HG03060 (cell line): ENCODE measurements at regions not wholly inside any gene's neighbourhood (a gene's known extent, or its start where the extent isn't known, plus 50 kb on each side); places are given as distances from the start of the nearest gene placed in this dataset.

Experiments
- ATAC-seq: cut with Tn5 transposase; IDR thresholded peaks from one replicate; pipeline ENCODE4 v1.9.1; 2021; ENCODE audit warnings: low read depth, moderate number of reproducible peaks; ENCODE audit not compliant: unreplicated experiment

DNA sequence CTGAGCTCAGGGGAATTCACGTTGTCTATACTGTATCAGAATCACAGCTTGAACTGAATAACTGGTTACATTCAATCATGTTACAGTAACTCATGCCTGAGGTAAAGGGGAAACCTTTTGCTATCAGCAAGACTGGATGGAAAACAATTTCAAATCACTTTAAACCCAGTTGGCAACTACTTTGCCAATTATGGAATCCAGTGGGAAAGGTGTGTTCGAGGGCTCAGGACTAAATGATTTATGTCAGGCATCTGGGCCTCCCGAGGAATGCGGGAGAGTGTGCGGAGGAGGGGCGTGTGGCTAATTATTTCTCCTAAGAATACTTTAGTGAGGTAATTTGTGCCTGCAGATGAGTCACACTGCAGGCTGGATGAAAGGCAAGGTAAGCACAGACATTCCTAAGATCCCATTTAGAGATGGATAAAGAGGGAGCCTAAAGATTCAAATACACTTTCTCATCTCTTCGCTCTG, 100.1 kb downstream of the HRH4 start:
- ATAC-seq, result no peak

GRCh38 chr18:24561369-24561965, 101.0 kb downstream of the HRH4 start:
- ATAC-seq, result no peak

DNA sequence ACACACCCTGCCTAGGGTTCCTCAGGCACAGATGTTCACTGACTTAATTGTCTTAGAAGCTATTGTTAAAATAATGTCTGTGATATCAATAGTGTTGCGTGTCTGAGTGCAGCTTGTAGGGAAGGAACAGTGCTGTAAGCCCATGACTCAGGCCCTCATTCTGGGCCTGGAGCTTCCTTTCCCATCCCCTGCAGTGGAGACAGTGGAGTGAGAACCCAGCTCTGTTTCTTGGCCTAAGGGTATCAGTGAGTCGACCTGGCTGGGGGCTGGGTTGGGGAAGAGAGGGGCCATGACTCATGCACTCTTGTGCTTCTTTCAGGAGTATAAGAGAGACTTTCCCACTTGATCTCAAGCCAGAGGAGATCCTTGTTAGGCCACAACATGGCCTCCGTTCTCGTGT, 106.8 kb downstream of the HRH4 start:
- ATAC-seq, result no peak

GRCh38 chr18:24570716-24571115, 110.3 kb downstream of the HRH4 start:
- no peak for ATAC-seq

- ATAC-seq, result no peak
Observed at GRCh38 chr18:24582771-24583170, 122.3 kb downstream of the HRH4 start.

GRCh38 chr18:24584205-24584604, 123.8 kb downstream of the HRH4 start:
- ATAC-seq, result no peak

- no peak for ATAC-seq
Observed at GRCh38 chr18:24584813-24585212, 124.4 kb downstream of the HRH4 start.

DNA sequence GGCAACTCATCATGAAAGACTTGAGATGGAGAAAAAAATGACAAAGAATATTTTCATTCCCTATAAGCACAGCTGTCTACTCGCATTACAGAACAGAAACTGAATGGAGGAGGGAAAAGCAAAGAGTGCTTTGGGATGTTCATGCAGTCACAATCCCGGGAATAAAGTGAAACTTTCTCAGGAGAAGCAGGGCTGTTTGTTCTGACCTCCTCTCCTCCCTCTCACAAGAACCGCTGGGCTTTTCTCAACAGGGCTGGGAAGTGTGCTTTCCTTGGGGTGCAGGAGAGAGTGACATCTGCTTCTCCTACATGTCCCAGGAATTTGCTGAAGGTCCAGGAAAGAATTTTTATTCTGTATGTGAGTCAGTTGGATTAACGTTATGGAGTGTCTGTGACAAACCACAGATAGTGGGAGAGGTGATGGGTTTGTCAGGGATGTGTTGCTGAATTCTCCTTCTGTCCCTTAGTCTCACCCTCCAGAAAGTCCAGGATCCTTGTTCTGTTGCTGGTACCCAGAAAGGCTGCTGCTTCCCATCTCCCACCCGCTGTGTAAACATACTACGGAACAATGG, 125.6 kb downstream of the HRH4 start:
- ATAC-seq, result no peak

DNA sequence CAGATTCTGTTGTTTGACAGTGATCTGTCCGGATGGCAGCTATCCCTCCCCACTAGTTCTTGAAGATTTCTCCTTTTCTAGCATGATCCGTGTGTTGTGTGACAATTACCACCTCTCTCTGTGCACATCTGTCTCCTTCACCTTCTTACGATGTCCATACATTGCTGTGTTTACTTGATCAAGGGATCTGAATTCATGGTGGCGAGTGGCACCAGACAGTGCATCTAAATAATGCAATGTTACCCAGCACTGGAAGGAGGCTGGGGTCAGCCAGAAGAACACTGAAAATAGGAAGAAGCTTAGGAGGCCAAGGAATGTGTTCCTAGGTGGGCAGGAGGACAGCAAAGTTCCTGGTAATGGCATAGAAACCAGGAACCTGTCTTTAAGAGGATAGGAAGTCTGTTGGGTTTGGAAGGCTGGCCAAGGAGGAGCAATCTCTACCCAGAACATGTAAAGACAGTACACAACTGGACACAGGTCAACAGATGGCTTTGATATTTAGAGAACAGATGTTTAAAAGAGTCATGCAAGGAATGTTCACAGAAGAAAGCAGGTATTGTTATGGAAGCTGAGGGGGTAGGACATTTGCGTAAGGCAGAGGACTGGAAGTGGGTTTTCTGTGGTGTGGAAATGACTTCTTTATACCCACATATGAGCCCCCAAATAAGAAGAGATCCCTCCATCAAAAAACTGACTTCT, 126.4 kb downstream of the HRH4 start:
- no peak for ATAC-seq

GRCh38 chr18:24588440-24588839, 128.0 kb downstream of the HRH4 start:
- ATAC-seq, result no peak

GRCh38 chr18:24590946-24591345, 130.5 kb downstream of the HRH4 start:
- no peak for ATAC-seq

GRCh38 chr18:24593401-24593800, 133.0 kb downstream of the HRH4 start:
- ATAC-seq, result no peak

- no peak for ATAC-seq
Observed at GRCh38 chr18:24593886-24594285, 133.4 kb downstream of the HRH4 start.

- ATAC-seq, result no peak
Observed at GRCh38 chr18:24595561-24596031, 135.2 kb downstream of the HRH4 start.

DNA sequence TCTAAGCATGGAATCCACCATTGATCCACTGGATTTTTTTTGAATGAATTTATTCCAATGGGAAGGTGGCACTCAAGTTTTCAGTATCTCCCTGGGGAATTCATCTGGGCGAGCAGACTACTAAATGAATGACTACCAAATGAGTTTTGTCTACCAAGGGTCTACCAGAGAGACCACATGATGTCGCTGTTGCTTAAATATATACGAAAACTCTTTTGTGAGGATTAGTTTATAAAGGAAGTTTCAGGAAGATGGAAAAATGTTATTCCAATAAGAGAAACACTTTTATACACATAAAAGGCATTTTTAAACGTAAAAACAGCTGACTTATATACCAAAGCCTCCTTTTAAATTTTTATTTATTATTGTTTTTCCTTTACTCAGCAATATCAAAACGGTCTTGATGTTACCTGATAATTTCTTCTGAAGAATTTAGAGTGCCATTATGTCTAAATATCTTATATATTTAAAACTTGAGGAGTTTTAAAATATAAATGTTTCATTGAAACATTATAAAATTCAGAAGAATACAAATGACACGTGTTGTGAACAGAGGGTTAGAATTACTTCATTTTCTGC, 139.7 kb downstream of the HRH4 start:
- no peak for ATAC-seq

DNA sequence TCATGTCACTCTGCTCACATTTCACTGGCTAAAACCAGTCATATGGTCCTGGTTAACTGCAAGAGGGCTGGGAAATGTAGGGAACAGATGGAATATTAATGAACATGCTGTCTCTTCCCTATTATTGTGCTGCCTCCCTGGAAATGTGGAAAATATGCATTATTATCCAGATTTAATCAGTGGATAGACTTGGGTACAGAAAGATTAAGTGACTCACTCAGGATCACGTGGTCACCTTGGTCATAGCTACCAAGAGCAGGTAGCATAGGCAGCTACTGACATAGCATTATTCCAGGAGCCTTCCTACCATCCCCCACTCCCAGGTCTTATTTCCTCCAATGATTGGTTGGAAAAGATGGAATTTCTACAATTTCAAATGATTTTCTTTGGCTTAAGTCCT, 141.1 kb downstream of the HRH4 start:
- no peak for ATAC-seq

GRCh38 chr18:24602201-24602600, 141.8 kb downstream of the HRH4 start:
- ATAC-seq, result no peak

DNA sequence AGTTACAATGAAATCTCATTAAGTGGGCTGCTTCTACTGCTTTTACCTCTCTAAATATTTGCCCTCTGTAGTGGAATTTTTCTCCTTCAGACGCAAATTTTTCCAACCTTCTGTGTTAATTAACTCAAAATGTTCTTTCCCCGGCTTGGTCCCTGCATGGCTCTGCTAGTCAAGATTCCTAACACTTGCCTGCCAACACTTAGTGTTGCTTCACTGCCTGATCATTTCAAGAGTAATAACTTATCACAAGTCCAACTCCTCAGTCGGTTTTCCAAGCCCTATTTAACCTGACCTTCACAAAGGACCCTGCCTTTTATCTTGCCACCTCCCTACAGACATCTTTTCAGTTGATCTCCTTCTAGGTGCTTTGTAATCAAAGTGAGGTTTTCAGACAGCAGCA, 142.7 kb downstream of the HRH4 start:
- no peak for ATAC-seq

GRCh38 chr18:24605444-24605843, 145.0 kb downstream of the HRH4 start:
- ATAC-seq, result no peak

DNA sequence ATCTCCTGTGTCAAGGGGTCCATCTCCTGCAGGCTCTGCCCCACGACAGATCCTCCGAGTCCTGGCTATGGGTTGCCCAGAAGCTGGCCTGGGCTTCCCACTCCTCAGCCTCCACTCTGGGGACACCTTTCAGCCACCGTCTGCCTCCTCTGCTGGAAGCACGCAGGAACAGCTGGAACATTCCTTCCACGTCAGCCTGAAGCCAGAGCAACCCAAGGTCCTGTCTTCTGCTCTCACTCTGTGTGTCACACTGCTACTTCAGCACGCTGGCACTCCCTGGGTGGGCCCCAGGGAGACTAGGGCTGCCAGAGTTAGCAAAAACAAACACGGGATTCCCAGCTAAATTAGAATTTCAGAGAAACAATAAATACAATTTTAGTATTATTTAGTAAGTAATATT, 148.8 kb downstream of the HRH4 start:
- no peak for ATAC-seq

DNA sequence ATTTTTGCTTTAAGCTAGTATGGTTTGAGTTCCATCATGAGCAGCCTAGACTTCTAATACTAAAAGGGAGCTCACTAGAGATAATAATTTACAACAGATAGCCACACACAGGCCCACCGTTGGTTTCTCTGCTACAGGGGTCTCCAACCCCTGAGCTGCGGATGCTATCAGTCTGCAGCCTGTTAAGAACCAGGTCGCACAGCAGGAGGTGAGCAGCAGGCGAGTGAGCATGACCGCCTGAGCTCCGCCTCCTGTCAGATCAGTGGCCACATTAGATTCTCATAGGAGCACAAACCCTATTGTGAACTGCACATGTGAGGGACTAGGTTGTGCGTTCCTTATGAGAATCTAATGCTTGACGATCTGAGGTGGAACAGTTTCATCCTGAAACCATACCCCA, 150.6 kb downstream of the HRH4 start:
- ATAC-seq, result no peak
